ENCODE measurements at regions not wholly inside any gene's neighbourhood (a gene's known extent, or its start where the extent isn't known, plus 50 kb on each side); places are given as distances from the start of the nearest gene placed in this dataset.

GRCh38 chr18:30859036-30859435 is 183.5 kb downstream of the DSC3 start:
- TF ChIP-seq, protein P1, sequence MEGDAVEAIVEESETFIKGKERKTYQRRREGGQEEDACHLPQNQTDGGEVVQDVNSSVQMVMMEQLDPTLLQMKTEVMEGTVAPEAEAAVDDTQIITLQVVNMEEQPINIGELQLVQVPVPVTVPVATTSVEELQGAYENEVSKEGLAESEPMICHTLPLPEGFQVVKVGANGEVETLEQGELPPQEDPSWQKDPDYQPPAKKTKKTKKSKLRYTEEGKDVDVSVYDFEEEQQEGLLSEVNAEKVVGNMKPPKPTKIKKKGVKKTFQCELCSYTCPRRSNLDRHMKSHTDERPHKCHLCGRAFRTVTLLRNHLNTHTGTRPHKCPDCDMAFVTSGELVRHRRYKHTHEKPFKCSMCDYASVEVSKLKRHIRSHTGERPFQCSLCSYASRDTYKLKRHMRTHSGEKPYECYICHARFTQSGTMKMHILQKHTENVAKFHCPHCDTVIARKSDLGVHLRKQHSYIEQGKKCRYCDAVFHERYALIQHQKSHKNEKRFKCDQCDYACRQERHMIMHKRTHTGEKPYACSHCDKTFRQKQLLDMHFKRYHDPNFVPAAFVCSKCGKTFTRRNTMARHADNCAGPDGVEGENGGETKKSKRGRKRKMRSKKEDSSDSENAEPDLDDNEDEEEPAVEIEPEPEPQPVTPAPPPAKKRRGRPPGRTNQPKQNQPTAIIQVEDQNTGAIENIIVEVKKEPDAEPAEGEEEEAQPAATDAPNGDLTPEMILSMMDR (IDR thresholded peaks at IDR 0.05) = no peak
- no peak for TF ChIP-seq POLR2AphosphoS5 (IDR thresholded peaks at IDR 0.05; ENCODE audit: low read depth, low read length)

Data from Panc1 (cell line).